BE2C (cell line): ENCODE measurements at regions not wholly inside any gene's neighbourhood (a gene's known extent, or its start where the extent isn't known, plus 50 kb on each side); places are given as distances from the start of the nearest gene placed in this dataset.
"Not testable (repeated sequence)": the region's sequence is repeated elsewhere in the genome, so short reads cannot be mapped to it uniquely, and the experiment has no call there.

Experiments
- DNase-seq: peaks from one replicate; pipeline ENCODE4 v3.0.0-alpha.2; 2020
- H3K27me3 ChIP-seq: fragments of 250-450 bp; sonication (Bioruptor Pico); 2 replicates; pipeline ENCODE4 v1.5.1; 2020; ENCODE audit warnings: mild to moderate bottlenecking
- H3K36me3 ChIP-seq: fragments of 250-450 bp; sonication (Bioruptor Pico); 2 replicates; pipeline ENCODE4 v1.5.1; 2020; ENCODE audit warnings: mild to moderate bottlenecking
- H3K4me1 ChIP-seq: fragments of 250-450 bp; sonication (Bioruptor Pico); 2 replicates; pipeline ENCODE4 v1.5.1; 2020
- H3K4me3 ChIP-seq: 2 replicates; pipeline ENCODE4 v1.5.1; 2011; ENCODE audit warnings: low read depth, low read length
- H3K9me3 ChIP-seq: fragments of 250-450 bp; sonication (Bioruptor Pico); 2 replicates; pipeline ENCODE4 v1.5.1; 2020
- CTCF ChIP-seq: IDR thresholded peaks from 2 replicates; pipeline ENCODE4 v1.5.1; 2012; ENCODE audit warnings: mild to moderate bottlenecking, low read depth, low read length

- H3K9me3 ChIP-seq: no peaks in the 10 kb centered on the region
- no peak overlapping the region for H3K4me3 ChIP-seq
- no peaks in the 10 kb centered on the region for H3K4me1 ChIP-seq
- DNase-seq: no peak
- TF ChIP-seq CTCF: no peak
- H3K36me3 ChIP-seq: no peaks in the 10 kb centered on the region
- no peaks in the 10 kb centered on the region for H3K27me3 ChIP-seq
These were observed 73.2 kb upstream of the RPL38 start for GRCh38 chr17:74130276-74130675.

- Histone ChIP-seq H3K4me3 (no peak overlapping the region), H3K4me1 (no peaks in the 10 kb centered on the region), H3K9me3 (no peaks in the 10 kb centered on the region), H3K27me3 (no peaks in the 10 kb centered on the region), H3K36me3 (no peaks in the 10 kb centered on the region)
- no peak for TF ChIP-seq CTCF
- DNase-seq: no peak
These were observed 72.6 kb upstream of the RPL38 start for GRCh38 chr17:74130841-74131240.

DNA sequence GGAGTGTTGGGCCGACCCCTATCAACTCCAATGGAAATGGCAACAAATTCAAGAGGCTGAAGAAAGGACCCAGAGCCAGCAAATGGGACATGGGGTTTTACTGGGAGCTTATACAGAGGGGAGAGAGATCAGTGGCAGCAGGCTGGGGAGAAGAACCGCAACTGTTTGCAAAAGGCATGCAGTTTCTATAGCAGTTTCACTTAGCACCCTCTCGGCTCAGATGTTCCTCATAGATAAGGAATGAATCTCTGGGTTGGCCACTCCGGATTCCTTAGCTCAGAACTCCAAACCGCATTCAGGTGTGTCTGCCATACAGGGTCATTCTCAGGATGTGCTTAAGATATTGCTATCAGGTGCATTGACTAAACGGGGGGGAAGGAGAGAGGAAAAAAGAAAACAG lies 71.1 kb upstream of the RPL38 start:
- no peak for TF ChIP-seq CTCF
- Histone ChIP-seq H3K9me3 (no peaks in the 10 kb centered on the region), H3K4me1 (no peaks in the 10 kb centered on the region), H3K36me3 (no peaks in the 10 kb centered on the region), H3K4me3 (no peak overlapping the region), H3K27me3 (no peaks in the 10 kb centered on the region; the same call in 1 of the 2 replicates)
- no peak for DNase-seq

GRCh38 chr17:74133740-74134139 lies 69.7 kb upstream of the RPL38 start:
- no peaks in the 10 kb centered on the region for H3K36me3 ChIP-seq
- H3K4me1 ChIP-seq: no peaks in the 10 kb centered on the region
- TF ChIP-seq CTCF: no peak
- no peak for DNase-seq
- no peaks in the 10 kb centered on the region for H3K9me3 ChIP-seq
- H3K4me3 ChIP-seq: no peak overlapping the region
- H3K27me3 ChIP-seq: no peaks in the 10 kb centered on the region; the same call in 1 of the 2 replicates

- H3K27me3 ChIP-seq, H3K4me3 ChIP-seq, H3K36me3 ChIP-seq, DNase-seq, H3K9me3 ChIP-seq, H3K4me1 ChIP-seq: not testable (repeated sequence)
These were observed 69.2 kb upstream of the RPL38 start for GRCh38 chr17:74134234-74134633.

DNA sequence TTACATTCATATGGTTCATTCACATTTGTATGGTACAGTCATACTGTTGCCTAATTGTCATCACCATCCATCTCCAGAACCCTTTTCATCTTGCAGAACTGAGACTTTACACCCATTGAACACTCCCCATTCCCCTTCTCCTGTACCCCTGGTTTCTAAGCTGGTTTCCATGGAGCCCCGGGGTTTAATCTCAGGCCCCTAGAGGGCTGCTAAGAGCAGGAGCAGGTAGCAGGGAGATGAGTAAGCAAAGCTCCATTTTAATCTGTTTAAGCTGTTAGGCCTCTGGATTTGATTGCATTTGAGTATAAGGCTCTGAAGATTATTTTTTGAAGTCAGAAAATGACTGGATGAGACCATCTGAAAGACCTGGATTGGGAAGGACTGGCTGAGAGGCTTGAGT lies 68.5 kb upstream of the RPL38 start:
- Histone ChIP-seq H3K4me1 (no peaks in the 10 kb centered on the region), H3K36me3 (no peaks in the 10 kb centered on the region), H3K4me3 (no peak overlapping the region), H3K9me3 (no peaks in the 10 kb centered on the region), H3K27me3 (no peaks in the 10 kb centered on the region; the same call in 1 of the 2 replicates)
- no peak for DNase-seq
- no peak for TF ChIP-seq CTCF
